ENCODE measurements at regions not wholly inside any gene's neighbourhood (a gene's known extent, or its start where the extent isn't known, plus 50 kb on each side); places are given as distances from the start of the nearest gene placed in this dataset.

GRCh38 chr5:161783297-161783696 lies 64.6 kb upstream of the GABRA1 start:
- no peak for DNase-seq
- Histone ChIP-seq H3K4me1 (no peaks in the 10 kb centered on the region), H3K36me3 (no peaks in the 10 kb centered on the region), H3K27me3 (no peaks in the 10 kb centered on the region), H3K27ac (no peak overlapping the region), H3K4me3 (no peak overlapping the region), H3K9me3 (no peaks in the 10 kb centered on the region)
- WGBS, 2 donors, result 64 to 70% methylated on average over 2 of the region's 2 CpGs
- TF ChIP-seq POLR2A (IDR thresholded peaks at IDR 0.05) (no peak), POLR2AphosphoS5 (IDR thresholded peaks at IDR 0.05) (no peak), EP300 (IDR thresholded peaks at IDR 0.05) (no peak), CTCF (IDR thresholded peaks at IDR 0.05) (no peak)
- ATAC-seq (ENCODE audit: low FRiP score in 2 of 2), result no peak

- Histone ChIP-seq H3K9me3 (no peaks in the 10 kb centered on the region), H3K4me1 (no peaks in the 10 kb centered on the region), H3K27ac (no peak overlapping the region), H3K36me3 (no peaks in the 10 kb centered on the region), H3K27me3 (no peaks in the 10 kb centered on the region), H3K4me3 (no peak overlapping the region)
- 92 to 95% methylated on average over 3 of the region's 3 CpGs for WGBS, 2 donors
- no peak for TF ChIP-seq POLR2A (IDR thresholded peaks at IDR 0.05)
- no peak for TF ChIP-seq EP300 (IDR thresholded peaks at IDR 0.05)
- no peak for TF ChIP-seq POLR2AphosphoS5 (IDR thresholded peaks at IDR 0.05)
- TF ChIP-seq CTCF (IDR thresholded peaks at IDR 0.05), result no peak
- no peak for ATAC-seq (ENCODE audit: low FRiP score in 2 of 2)
- no peak for DNase-seq
Measured at GRCh38 chr5:161786686-161787085, 61.2 kb upstream of the GABRA1 start.

GRCh38 chr5:161790926-161791325 lies 57.0 kb upstream of the GABRA1 start:
- H3K4me1 ChIP-seq, result no peaks in the 10 kb centered on the region
- H3K36me3 ChIP-seq, result no peaks in the 10 kb centered on the region
- ATAC-seq (ENCODE audit: low FRiP score in 2 of 2) (no peak), DNase-seq (no peak)
- no peak overlapping the region for H3K4me3 ChIP-seq
- no peak for TF ChIP-seq POLR2AphosphoS5 (IDR thresholded peaks at IDR 0.05)
- no peak for TF ChIP-seq POLR2A (IDR thresholded peaks at IDR 0.05)
- no peak for TF ChIP-seq CTCF (IDR thresholded peaks at IDR 0.05)
- no peak for TF ChIP-seq EP300 (IDR thresholded peaks at IDR 0.05)
- no peak overlapping the region for H3K27ac ChIP-seq
- no peaks in the 10 kb centered on the region for H3K9me3 ChIP-seq
- H3K27me3 ChIP-seq, result no peaks in the 10 kb centered on the region
